HepG2 (cell line): ENCODE measurements at regions not wholly inside any gene's neighbourhood (a gene's known extent, or its start where the extent isn't known, plus 50 kb on each side); places are given as distances from the start of the nearest gene placed in this dataset.

Experiments
- ATAC-seq: fragments of 200-7000 bp; cut with Tn5 transposase; 3 replicates; pipeline ENCODE4 v1.9.1; 2020; ENCODE audit warnings: mild to moderate bottlenecking, moderate library complexity
- BruUV-seq: library from RNA; stranded (reverse); fragments of 400-500 nt; replicated peaks from 2 replicates; lab custom pipeline; 2021; lab: Mats Ljungman, UMichigan
- CTCF ChIA-PET: fragments of 300-600 bp; formaldehyde crosslinking; extraction: SDS; loops from one replicate; lab custom pipeline; 2021; ENCODE audit warnings: low total read pairs, inconsistent platforms, low intra/inter-chr PET ratio; lab: Yijun Ruan, JAX
- POLR2A ChIA-PET: fragments of 350-600 bp; sonication (Branson Sonifier 250); formaldehyde crosslinking; loops from one replicate; lab custom pipeline; 2020; ENCODE audit warnings: antibody characterized with exemption, inconsistent platforms; lab: Yijun Ruan, JAX
- DNase-seq: peaks from one replicate; pipeline ENCODE4 v3.0.0-alpha.2; 2015; ENCODE audit warnings: low spot score
- FAIRE-seq: peaks from 3 replicates; lab custom pipeline; 2011; peaks lifted over from hg19 to GRCh38; lab: Jason Lieb, UNC
- H2AFZ ChIP-seq: one replicate; pipeline ENCODE4 v1.6.1; 2011; ENCODE audit warnings: low read length, inconsistent platforms
- H3K27ac ChIP-seq: fragments of 300-600 bp; 3 replicates; pipeline ENCODE4 v1.8.0; 2011; ENCODE audit warnings: mixed run types, mild to moderate bottlenecking, mixed read lengths, low read length, inconsistent platforms; ENCODE audit not compliant: insufficient read depth; ENCODE audit errors: extremely low read length
- H3K27me3 ChIP-seq, 2 experiments: fragments of 200-600 bp in 1 of 2; 2 replicates in 1 of 2; 3 replicates in 1 of 2; pipeline versions ENCODE4 v1.6.0 to v1.8.0; 2011; ENCODE audit warnings: low read length in 2 of 2, mild to moderate bottlenecking in 2 of 2, moderate library complexity in 2 of 2, inconsistent platforms in 1 of 2; ENCODE audit not compliant: insufficient read depth in 2 of 2, control insufficient read depth in 1 of 2
- H3K36me3 ChIP-seq, 2 experiments: fragments of 200-600 bp in 1 of 2; replicated peaks in 1 of 2; 2 replicates in 1 of 2; 3 replicates in 1 of 2; pipeline versions ENCODE4 v1.5.1 to v1.8.0; 2011; ENCODE audit warnings: low read length in 2 of 2, inconsistent platforms in 1 of 2; ENCODE audit not compliant: insufficient read depth in 2 of 2, control insufficient read depth in 1 of 2
- H3K4me1 ChIP-seq: 2 replicates; pipeline ENCODE4 v1.5.1; 2012; ENCODE audit warnings: low read length, inconsistent platforms; ENCODE audit not compliant: insufficient read depth
- H3K4me2 ChIP-seq: 2 replicates; pipeline ENCODE4 v1.6.0; 2011; ENCODE audit warnings: low read depth, low read length, inconsistent platforms
- H3K4me3 ChIP-seq, 3 experiments: fragments of 200-600 bp in 1 of 3; sonication (generic), shearing (Covaris generic) in 1 of 3; replicated peaks in 1 of 3; 2 replicates each; pipeline ENCODE4 v1.5.1; 2011 to 2016; ENCODE audit warnings: low read length in 3 of 3, inconsistent platforms in 2 of 3, low read depth in 2 of 3, mild to moderate bottlenecking in 2 of 3, control low read depth in 1 of 3, mixed read lengths in 1 of 3; ENCODE audit not compliant: insufficient read depth in 1 of 3
- H3K79me2 ChIP-seq: one replicate; pipeline ENCODE4 v1.6.1; 2011; ENCODE audit warnings: low read length, inconsistent platforms; ENCODE audit not compliant: insufficient read depth
- H3K9ac ChIP-seq: 2 replicates; pipeline ENCODE4 v1.6.0; 2011; ENCODE audit warnings: mild to moderate bottlenecking, low read depth, low read length, inconsistent platforms; ENCODE audit not compliant: insufficient read depth
- H3K9me3 ChIP-seq: 2 replicates; pipeline ENCODE4 v1.5.1; 2012; ENCODE audit warnings: mild to moderate bottlenecking, low read length
- H4K20me1 ChIP-seq: 2 replicates; pipeline ENCODE4 v1.6.0; 2011; ENCODE audit warnings: inconsistent platforms, mild to moderate bottlenecking, low read length, moderate library complexity; ENCODE audit not compliant: insufficient read depth
- ARID5B ChIP-seq: IDR thresholded peaks from 2 replicates; pipeline ENCODE4 v1.4.0; 2020; ENCODE audit warnings: mild to moderate bottlenecking, missing genetic modification reagents
- ATRX ChIP-seq: sonication (generic); formaldehyde crosslinking; IDR thresholded peaks from 2 replicates; pipeline ENCODE4 v1.4.0; 2020; ENCODE audit warnings: missing genetic modification reagents, borderline replicate concordance
- CHD2 ChIP-seq: IDR thresholded peaks from 2 replicates; pipeline ENCODE4 v1.6.1; 2011; ENCODE audit warnings: low read depth, low read length, improper control_type of control experiment
- FOXO4 ChIP-seq: sonication (generic); formaldehyde crosslinking; conservative IDR thresholded peaks from 2 replicates; pipeline ENCODE4 v1.8.1; 2023; ENCODE audit warnings: missing genetic modification reagents
- PHF8 ChIP-seq: sonication (generic); formaldehyde crosslinking; IDR thresholded peaks from 2 replicates; pipeline ENCODE4 v1.5.0; 2020; ENCODE audit warnings: missing genetic modification reagents
- SNAPC5 ChIP-seq: sonication (generic); formaldehyde crosslinking; IDR thresholded peaks from 2 replicates; pipeline ENCODE4 v1.8.1; 2023; ENCODE audit warnings: mild to moderate bottlenecking, missing genetic modification reagents, borderline replicate concordance
- ZBTB1 ChIP-seq: sonication (generic); formaldehyde crosslinking; IDR thresholded peaks from 2 replicates; pipeline ENCODE4 v1.4.0; 2020; ENCODE audit warnings: missing genetic modification reagents, borderline replicate concordance
- WGBS: methylation state at CpG from one replicate; pipeline ENCODE4 v1.1.6; 2017; ENCODE audit warnings: low lambda C conversion rate; 5-methylcytosine and 5-hydroxymethylcytosine counted together
- in situ Hi-C: cut with HindIII; loops from 2 replicates; pipeline ENCODE4 v1.10.0; 2017; ENCODE audit warnings: low pct_unique_long_range_greater_than_20kb; ENCODE audit not compliant: extremely low pct_ligation_motif_present
- intact Hi-C: fragments of 100-400 bp; cut with micrococcal nuclease; formaldehyde crosslinking; loops from one replicate; pipeline ENCODE4 v1.10.0; 2022; ENCODE audit not compliant: unreplicated experiment

- no peak overlapping the region for H3K4me2 ChIP-seq
- no peaks in the 10 kb centered on the region for H4K20me1 ChIP-seq
- H3K27me3 ChIP-seq, result no peaks in the 10 kb centered on the region; a peak in 1 of 5 replicates
- H3K9ac ChIP-seq, result no peak overlapping the region
- CTCF ChIA-PET, result no interaction called here
- POLR2A ChIA-PET, result no interaction called here
- intact Hi-C loops (no loop called here), in situ Hi-C loops (no loop called here)
- FAIRE-seq, result no peak
- DNase-seq, result no peak
- H3K27ac ChIP-seq, result no peak overlapping the region
- no peak for ATAC-seq
- H2AFZ ChIP-seq, result no peak overlapping the region
- H3K9me3 ChIP-seq, result no peaks in the 10 kb centered on the region
- BruUV-seq, result no TSS peak
- no peak for TF ChIP-seq ATRX (CRISPR knock-in tag)
- TF ChIP-seq CHD2, result no peak
- no peak for TF ChIP-seq PHF8
- TF ChIP-seq ARID5B (CRISPR knock-in tag), result no peak
- TF ChIP-seq ZBTB1 (CRISPR knock-in tag), result no peak
- TF ChIP-seq SNAPC5 (CRISPR knock-in tag), result no peak
- TF ChIP-seq FOXO4, result no peak
- no peaks in the 10 kb centered on the region for H3K36me3 ChIP-seq
- no peaks in the 10 kb centered on the region for H3K79me2 ChIP-seq
- H3K4me3 ChIP-seq, result no peak overlapping the region
- WGBS, result 32% methylated on average over 4 of the region's 4 CpGs
- peaks cover 7% of the 10 kb centered on the region for H3K4me1 ChIP-seq
Observed at GRCh38 chr7:28231176-28231575, 50.6 kb upstream of the JAZF1 start.
